HG03354 (cell line): ENCODE measurements at regions not wholly inside any gene's neighbourhood (a gene's known extent, or its start where the extent isn't known, plus 50 kb on each side); places are given as distances from the start of the nearest gene placed in this dataset.

Experiments used
- ATAC-seq: cut with Tn5 transposase; IDR thresholded peaks from one replicate; pipeline ENCODE4 v1.9.1; 2021; ENCODE audit warnings: mild to moderate bottlenecking; ENCODE audit not compliant: unreplicated experiment, poor library complexity, severe bottlenecking

- ATAC-seq = no peak
Observed at GRCh38 chr6:45794465-45794864, 221.2 kb downstream of the CLIC5 start.

GRCh38 chr6:45791211-45792168, 224.2 kb downstream of the CLIC5 start:
- ATAC-seq = no peak

- no peak for ATAC-seq
Observed at GRCh38 chr6:45789238-45789637, 226.4 kb downstream of the CLIC5 start.

GRCh38 chr6:45787384-45787783, 228.3 kb downstream of the CLIC5 start:
- no peak for ATAC-seq

GRCh38 chr6:45786355-45786781, 229.3 kb downstream of the CLIC5 start:
- ATAC-seq = no peak

GRCh38 chr6:45784250-45784649, 231.4 kb downstream of the CLIC5 start:
- ATAC-seq = no peak

GRCh38 chr6:45783716-45784115, 231.9 kb downstream of the CLIC5 start:
- ATAC-seq = no peak

- ATAC-seq = no peak
Observed at GRCh38 chr6:45781890-45782289, 233.8 kb downstream of the CLIC5 start.

- ATAC-seq = no peak
Observed at GRCh38 chr6:45780523-45780922, 235.1 kb downstream of the CLIC5 start.

GRCh38 chr6:45775026-45775697, 240.5 kb downstream of the CLIC5 start:
- no peak for ATAC-seq

- ATAC-seq = no peak
Observed at GRCh38 chr6:45773906-45774305, 241.8 kb downstream of the CLIC5 start.

GRCh38 chr6:45772886-45773495, 242.7 kb downstream of the CLIC5 start:
- no peak for ATAC-seq

- ATAC-seq = no peak
Observed at GRCh38 chr6:45772051-45772450, 243.6 kb downstream of the CLIC5 start.

- no peak for ATAC-seq
Observed at GRCh38 chr6:45763281-45763680, 252.4 kb downstream of the CLIC5 start.

- no peak for ATAC-seq
Observed at GRCh38 chr6:45759472-45759810, 256.2 kb downstream of the CLIC5 start.

- no peak for ATAC-seq
Observed at GRCh38 chr6:45758787-45759471, 256.7 kb downstream of the CLIC5 start.

GRCh38 chr6:45757443-45758130, 258.1 kb downstream of the CLIC5 start:
- no peak for ATAC-seq

- no peak for ATAC-seq
Observed at GRCh38 chr6:45756606-45757005, 259.1 kb downstream of the CLIC5 start.

GRCh38 chr6:45754432-45754831, 261.2 kb downstream of the CLIC5 start:
- no peak for ATAC-seq

- ATAC-seq = no peak
Observed at GRCh38 chr6:45746046-45746445, 269.6 kb downstream of the CLIC5 start.
